Fibroblast of lung (primary cell): ENCODE measurements at regions not wholly inside any gene's neighbourhood (a gene's known extent, or its start where the extent isn't known, plus 50 kb on each side); places are given as distances from the start of the nearest gene placed in this dataset.
A peak's percentile ranks its signal among the peaks of the same experiment; 100 is the strongest.

ENCODE experiments used
- DNase-seq, 2 donors: peaks; one replicate each; pipeline versions ENCODE4 v3.0.0 to v3.0.0-alpha.2; 2010; ENCODE audit warnings: low read depth in 2 of 2
- H2AFZ ChIP-seq: 2 replicates; pipeline ENCODE4 v1.5.1; 2012; ENCODE audit warnings: low read length, control low read depth, inconsistent platforms
- H3K27ac ChIP-seq: 2 replicates; pipeline ENCODE4 v1.5.1; 2011; ENCODE audit warnings: low read length, control low read depth; ENCODE audit not compliant: insufficient read depth
- H3K27me3 ChIP-seq: 2 replicates; pipeline ENCODE4 v1.5.1; 2011; ENCODE audit warnings: mild to moderate bottlenecking, low read length; ENCODE audit not compliant: control insufficient read depth, insufficient read depth
- H3K36me3 ChIP-seq: 2 replicates; pipeline ENCODE4 v1.5.1; 2011; ENCODE audit warnings: low read length; ENCODE audit not compliant: control insufficient read depth, insufficient read depth
- H3K4me1 ChIP-seq: 2 replicates; pipeline ENCODE4 v1.5.1; 2011; ENCODE audit warnings: low read length; ENCODE audit not compliant: control insufficient read depth, insufficient read depth; ENCODE audit errors: extremely low read depth
- H3K4me2 ChIP-seq: 2 replicates; pipeline ENCODE4 v1.5.1; 2011; ENCODE audit warnings: low read length, control low read depth; ENCODE audit not compliant: insufficient read depth; ENCODE audit errors: extremely low read depth
- H3K4me3 ChIP-seq, 4 experiments: fragments of 200-600 bp in 1 of 4; sonication (generic) in 1 of 4; replicated peaks in 1 of 4; 2 replicates each; pipeline ENCODE4 v1.5.1; 2011 to 2016; ENCODE audit warnings: low read length in 4 of 4, low read depth in 3 of 4, mild to moderate bottlenecking in 3 of 4, control low read depth in 2 of 4, inconsistent platforms in 1 of 4, mixed read lengths in 1 of 4; ENCODE audit not compliant: insufficient read depth in 1 of 4; ENCODE audit errors: control extremely low read depth in 1 of 4
- H3K79me2 ChIP-seq: 2 replicates; pipeline ENCODE4 v1.5.1; 2012; ENCODE audit warnings: mild to moderate bottlenecking, low read length, inconsistent platforms; ENCODE audit not compliant: control insufficient read depth, insufficient read depth
- H3K9ac ChIP-seq: 2 replicates; pipeline ENCODE4 v1.5.1; 2011; ENCODE audit warnings: mild to moderate bottlenecking, low read length, control low read depth; ENCODE audit not compliant: insufficient read depth
- H3K9me3 ChIP-seq: 2 replicates; pipeline ENCODE4 v1.5.1; 2012; ENCODE audit warnings: low read depth, low read length; ENCODE audit not compliant: control insufficient read depth, insufficient read depth
- H4K20me1 ChIP-seq: 2 replicates; pipeline ENCODE4 v1.5.1; 2011; ENCODE audit warnings: low read length; ENCODE audit not compliant: control insufficient read depth, insufficient read depth; ENCODE audit errors: extremely low read depth
- CTCF ChIP-seq, 2 donors: IDR thresholded peaks in 1 of 2; conservative IDR thresholded peaks in 1 of 2; 1 replicate in 1 of 2; 2 replicates in 1 of 2; pipeline ENCODE4 v1.5.1; 2011 to 2012; ENCODE audit warnings: low read length in 2 of 2, control low read depth in 1 of 2, inconsistent platforms in 1 of 2, low read depth in 1 of 2, mild to moderate bottlenecking in 1 of 2
- EZH2 ChIP-seq: IDR thresholded peaks from 2 replicates; pipeline ENCODE4 v1.5.1; 2012; ENCODE audit warnings: low read length, control low read depth, mild to moderate bottlenecking; ENCODE audit errors: missing control alignments

GRCh38 chr1:234701737-234702341 lies 91.9 kb upstream of the IRF2BP2 start:
- no peak overlapping the region for H3K4me3 ChIP-seq
- H3K9me3 ChIP-seq, result no peaks in the 10 kb centered on the region
- H3K9ac ChIP-seq, result no peak overlapping the region
- peak in 1 of 2 donors; percentile 18 for DNase-seq
- TF ChIP-seq EZH2, result no peak
- TF ChIP-seq CTCF (conservative IDR thresholded peaks at IDR 0.05 in 1 of 2, IDR thresholded peaks at IDR 0.05 in 1 of 2; ENCODE audit: low read depth in 1 of 2, low read length in 2 of 2), result no peak
- no peak overlapping the region for H2AFZ ChIP-seq
- no peaks in the 10 kb centered on the region for H3K79me2 ChIP-seq
- no peak overlapping the region for H3K4me2 ChIP-seq
- peaks cover 10% of the 10 kb centered on the region for H3K4me1 ChIP-seq
- H4K20me1 ChIP-seq, result no peaks in the 10 kb centered on the region
- no peaks in the 10 kb centered on the region for H3K36me3 ChIP-seq
- H3K27ac ChIP-seq, result no peak overlapping the region
- H3K27me3 ChIP-seq, result no peaks in the 10 kb centered on the region

GRCh38 chr1:234699795-234700665 lies 90.1 kb upstream of the IRF2BP2 start:
- Histone ChIP-seq H3K27me3 (no peaks in the 10 kb centered on the region), H4K20me1 (no peaks in the 10 kb centered on the region), H2AFZ (no peak overlapping the region), H3K9me3 (no peaks in the 10 kb centered on the region), H3K27ac (no peak overlapping the region), H3K9ac (no peak overlapping the region), H3K4me2 (no peak overlapping the region), H3K4me1 (peaks cover 10% of the 10 kb centered on the region), H3K36me3 (no peaks in the 10 kb centered on the region), H3K4me3 (no peak overlapping the region), H3K79me2 (no peaks in the 10 kb centered on the region)
- no peak for TF ChIP-seq CTCF (conservative IDR thresholded peaks at IDR 0.05 in 1 of 2, IDR thresholded peaks at IDR 0.05 in 1 of 2; ENCODE audit: low read depth in 1 of 2, low read length in 2 of 2)
- no peak for TF ChIP-seq EZH2
- peak; percentile 60 to 79 for DNase-seq

GRCh38 chr1:234698686-234699085 lies 88.7 kb upstream of the IRF2BP2 start:
- H3K27me3 ChIP-seq, result no peaks in the 10 kb centered on the region
- no peak overlapping the region for H3K4me2 ChIP-seq

More at GRCh38 chr1:234698686-234699085, 88.7 kb upstream of the IRF2BP2 start:
- Histone ChIP-seq H3K4me3 (no peak overlapping the region), H3K9ac (no peak overlapping the region), H3K9me3 (no peaks in the 10 kb centered on the region), H3K27ac (no peak overlapping the region), H4K20me1 (no peaks in the 10 kb centered on the region), H3K79me2 (no peaks in the 10 kb centered on the region), H2AFZ (no peak overlapping the region), H3K4me1 (peaks cover 10% of the 10 kb centered on the region), H3K36me3 (no peaks in the 10 kb centered on the region)
- no peak for DNase-seq
- no peak for TF ChIP-seq EZH2
- TF ChIP-seq CTCF (conservative IDR thresholded peaks at IDR 0.05 in 1 of 2, IDR thresholded peaks at IDR 0.05 in 1 of 2; ENCODE audit: low read depth in 1 of 2, low read length in 2 of 2), result no peak
